GM12878 (cell line): ENCODE measurements at regions not wholly inside any gene's neighbourhood (a gene's known extent, or its start where the extent isn't known, plus 50 kb on each side); places are given as distances from the start of the nearest gene placed in this dataset.

Source experiments
- ATAC-seq: fragments of 200-7000 bp; cut with Tn5 transposase; 3 replicates; pipeline ENCODE4 v1.9.1; 2020; ENCODE audit warnings: mild to moderate bottlenecking, moderate library complexity
- BruUV-seq: library from RNA; stranded (reverse); fragments of 400-500 nt; replicated peaks from 2 replicates; lab custom pipeline; 2021; lab: Mats Ljungman, UMichigan
- CTCF ChIA-PET: fragments of 300-600 bp; sonication (Branson Sonifier 250); formaldehyde crosslinking; extraction: SDS; loops from one replicate; lab custom pipeline; 2021; ENCODE audit warnings: inconsistent platforms; lab: Yijun Ruan, JAX
- POLR2A ChIA-PET: fragments of 350-600 bp; formaldehyde crosslinking; extraction: SDS; loops from one replicate; lab custom pipeline; 2021; ENCODE audit warnings: inconsistent platforms; lab: Charles Lee
- RAD21 ChIA-PET: fragments of 300-600 bp; sonication (Branson Sonifier 250); formaldehyde crosslinking; loops from one replicate; lab custom pipeline; 2023; ENCODE audit warnings: antibody characterized with exemption; ENCODE audit not compliant: unreplicated experiment; lab: Charles Lee
- SMC1A ChIA-PET: fragments of 300-600 bp; sonication (Branson Sonifier 250); formaldehyde crosslinking; loops from one replicate; lab custom pipeline; 2023; ENCODE audit not compliant: unreplicated experiment, uncharacterized antibody; lab: Charles Lee
- DNase-seq: peaks from one replicate; pipeline ENCODE4 v3.0.0-alpha.2; 2011; ENCODE audit warnings: low read depth, low spot score
- FAIRE-seq: peaks from 3 replicates; lab custom pipeline; 2011; peaks lifted over from hg19 to GRCh38; lab: Jason Lieb, UNC
- H2AFZ ChIP-seq: 2 replicates; pipeline ENCODE4 v1.6.0; 2011; ENCODE audit warnings: low read depth, low read length, control low read depth; ENCODE audit not compliant: control insufficient read depth
- H3K27ac ChIP-seq: 2 replicates; pipeline ENCODE4 v1.5.1; 2011; ENCODE audit warnings: control low read depth; ENCODE audit not compliant: control insufficient read depth, insufficient read depth
- H3K27me3 ChIP-seq, 2 experiments: replicated peaks in 1 of 2; 2 replicates each; pipeline versions ENCODE4 v1.6.0 to v1.6.1; 2011; ENCODE audit warnings: low read length in 1 of 2; ENCODE audit not compliant: control insufficient read depth in 2 of 2, insufficient read depth in 2 of 2
- H3K36me3 ChIP-seq, 2 experiments: 2 replicates each; pipeline ENCODE4 v1.5.1; 2011; ENCODE audit warnings: low read length in 1 of 2; ENCODE audit not compliant: control insufficient read depth in 2 of 2, insufficient read depth in 2 of 2
- H3K4me1 ChIP-seq: 2 replicates; pipeline ENCODE4 v1.6.1; 2011; ENCODE audit warnings: mild to moderate bottlenecking, low read length, moderate library complexity, mixed read lengths; ENCODE audit not compliant: control insufficient read depth, insufficient read depth
- H3K4me2 ChIP-seq: 2 replicates; pipeline ENCODE4 v1.6.0; 2011; ENCODE audit warnings: control low read depth; ENCODE audit not compliant: control insufficient read depth, insufficient read depth
- H3K4me3 ChIP-seq: fragments of 200-600 bp; sonication (generic); 2 replicates; pipeline ENCODE4 v1.5.1; 2016
- H3K79me2 ChIP-seq: 2 replicates; pipeline ENCODE4 v1.6.0; 2011; ENCODE audit warnings: low read length; ENCODE audit not compliant: control insufficient read depth, insufficient read depth
- H3K9ac ChIP-seq: 2 replicates; pipeline ENCODE4 v1.8.0; 2011; ENCODE audit warnings: low read length, control low read depth, mixed read lengths; ENCODE audit not compliant: control insufficient read depth, insufficient read depth
- H3K9me3 ChIP-seq: replicated peaks from 3 replicates; pipeline ENCODE4 v1.5.1; 2011; ENCODE audit warnings: mild to moderate bottlenecking, low read length; ENCODE audit not compliant: control insufficient read depth, insufficient read depth
- H4K20me1 ChIP-seq: 2 replicates; pipeline ENCODE4 v1.6.0; 2011; ENCODE audit not compliant: control insufficient read depth, insufficient read depth
- ASH2L ChIP-seq: fragments of 300-600, 200-600 bp; sonication (generic); IDR thresholded peaks from 2 replicates; pipeline ENCODE4 v1.6.1; 2017; ENCODE audit warnings: low read depth, mild to moderate bottlenecking, borderline replicate concordance
- BACH1 ChIP-seq: fragments of 450-650 bp; IDR thresholded peaks from 2 replicates; pipeline ENCODE4 v1.6.1; 2017; ENCODE audit warnings: mild to moderate bottlenecking, borderline replicate concordance
- BHLHE40 ChIP-seq, 2 experiments: fragments of 450-650 bp in 1 of 2; IDR thresholded peaks; 2 replicates each; pipeline ENCODE4 v1.6.1; 2011 to 2017; ENCODE audit warnings: low read depth in 2 of 2, borderline replicate concordance in 1 of 2, improper control_type of control experiment in 1 of 2, low read length in 1 of 2, mild to moderate bottlenecking in 1 of 2
- GABPA ChIP-seq: IDR thresholded peaks from 2 replicates; pipeline ENCODE4 v1.6.1; 2014; ENCODE audit warnings: antibody characterized with exemption, low read depth, mild to moderate bottlenecking, inconsistent platforms
- HDGF ChIP-seq: fragments of 450-650 bp; IDR thresholded peaks from 2 replicates; pipeline ENCODE4 v1.6.1; 2016; ENCODE audit warnings: antibody characterized with exemption
- MLLT1 ChIP-seq: fragments of 450-650 bp; IDR thresholded peaks from 2 replicates; pipeline ENCODE4 v1.6.1; 2016; ENCODE audit warnings: mild to moderate bottlenecking
- NKRF ChIP-seq: fragments of 450-650 bp; conservative IDR thresholded peaks from 2 replicates; pipeline ENCODE4 v1.6.1; 2017; ENCODE audit warnings: mild to moderate bottlenecking, moderate library complexity
- PAX8 ChIP-seq: fragments of 450-650 bp; IDR thresholded peaks from 2 replicates; pipeline ENCODE4 v1.6.1; 2017; ENCODE audit warnings: mild to moderate bottlenecking, moderate library complexity
- RB1 ChIP-seq: fragments of 450-650 bp; formaldehyde crosslinking; IDR thresholded peaks from 2 replicates; pipeline ENCODE4 v1.6.1; 2017; ENCODE audit warnings: mild to moderate bottlenecking, borderline replicate concordance
- RBBP5 ChIP-seq: fragments of 200-600 bp; sonication (generic); conservative IDR thresholded peaks from 2 replicates; pipeline ENCODE4 v1.6.1; 2016
- RCOR1 ChIP-seq: conservative IDR thresholded peaks from 2 replicates; pipeline ENCODE4 v1.6.1; 2012; ENCODE audit warnings: low read depth, low read length, improper control_type of control experiment
- RUNX3 ChIP-seq: IDR thresholded peaks from 2 replicates; pipeline ENCODE4 v1.6.1; 2012; ENCODE audit warnings: low read length, inconsistent platforms
- SMAD5 ChIP-seq: IDR thresholded peaks from 2 replicates; pipeline ENCODE4 v1.6.1; 2016; ENCODE audit warnings: antibody characterized with exemption, low read depth
- SUPT20H ChIP-seq: IDR thresholded peaks from 2 replicates; pipeline ENCODE4 v1.6.1; 2011; ENCODE audit warnings: low read depth, mild to moderate bottlenecking, low read length, moderate library complexity, borderline replicate concordance; ENCODE audit not compliant: control insufficient read depth
- TAF1 ChIP-seq: IDR thresholded peaks from 2 replicates; pipeline ENCODE4 v1.6.1; 2011; ENCODE audit warnings: mild to moderate bottlenecking, low read depth, low read length, borderline replicate concordance
- ZNF384 ChIP-seq: IDR thresholded peaks from 2 replicates; pipeline ENCODE4 v1.6.1; 2012; ENCODE audit warnings: low read depth, mild to moderate bottlenecking, low read length, improper control_type of control experiment, borderline replicate concordance
- WGBS: methylation state at CpG from one replicate; pipeline ENCODE4 v1.1.6; 2016; ENCODE audit warnings: low lambda C conversion rate; ENCODE audit not compliant: insufficient replicate concordance, insufficient coverage; ENCODE audit errors: missing lambda C conversion rate; 5-methylcytosine and 5-hydroxymethylcytosine counted together
- in situ Hi-C: fragments of 300-500 bp; cut with MboI; formaldehyde crosslinking; loops from 9 replicates; pipeline ENCODE4 v1.14.3; 2018; ENCODE audit warnings: mixed read lengths
- intact Hi-C: fragments of 100-400 bp; cut with micrococcal nuclease; formaldehyde crosslinking; loops from one replicate; pipeline ENCODE4 v1.14.2; 2022; ENCODE audit not compliant: unreplicated experiment

- no peak for TF ChIP-seq HDGF
- no peak for TF ChIP-seq BACH1
- no peak for TF ChIP-seq MLLT1
- no peak for TF ChIP-seq RB1
- no peak for TF ChIP-seq PAX8
- TF ChIP-seq ZNF384 = no peak
Measured at GRCh38 chr7:68733219-68734153, 864.8 kb upstream of the AUTS2 start (continued).

DNA sequence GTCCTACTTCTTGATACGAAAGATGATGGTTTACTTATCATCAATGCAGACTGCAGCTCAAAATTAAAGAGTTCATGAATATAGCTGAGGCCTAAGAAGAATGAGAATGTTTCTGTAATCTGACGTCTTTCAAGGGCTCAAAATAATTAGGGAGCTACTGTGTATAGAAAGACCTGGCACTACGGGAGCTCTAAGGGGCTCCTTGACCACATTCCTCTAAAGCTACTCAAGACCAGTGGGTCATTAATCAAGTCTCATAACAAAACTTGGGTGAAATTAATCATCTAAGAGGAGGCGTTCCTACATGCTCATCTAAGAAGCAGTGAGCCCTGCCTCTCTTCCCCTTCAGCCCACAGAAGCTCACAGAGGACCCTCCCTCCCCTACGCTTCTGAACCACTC, 863.8 kb upstream of the AUTS2 start:
- no TSS peak for BruUV-seq
- H3K4me1 ChIP-seq = no peaks in the 10 kb centered on the region
- FAIRE-seq (no peak), ATAC-seq (no peak), DNase-seq (no peak)
- ChIA-PET RAD21 (no interaction called here), POLR2A (no interaction called here), CTCF (no interaction called here), SMC1A (interaction anchor here (0.6 kb wide), 1 partner anchor 877 kb away, joined by 3 read pairs; no protein-coding TSS in a partner anchor)
- H3K27me3 ChIP-seq = no peaks in the 10 kb centered on the region
- in situ Hi-C loops = no loop called here
- no peaks in the 10 kb centered on the region; the same call in 2 of the 3 replicates for H3K9me3 ChIP-seq
- no peak overlapping the region for H3K4me3 ChIP-seq
- TF ChIP-seq SUPT20H = no peak
- no peak for TF ChIP-seq ASH2L
- TF ChIP-seq SMAD5 = no peak
- no peak for TF ChIP-seq RCOR1
- TF ChIP-seq BHLHE40 (IDR thresholded peaks at IDR 0.05; ENCODE audit: borderline replicate concordance in 1 of 2, low read depth in 2 of 2, low read length in 1 of 2) = no peak
- no peak for TF ChIP-seq NKRF
- TF ChIP-seq TAF1 = no peak
- TF ChIP-seq GABPA = no peak
- no peak for TF ChIP-seq RBBP5
- no peak for TF ChIP-seq RUNX3
- no peaks in the 10 kb centered on the region for H4K20me1 ChIP-seq
- H3K9ac ChIP-seq = no peak overlapping the region
- no peak overlapping the region for H3K4me2 ChIP-seq
- 7% methylated on average over 5 of the region's 5 CpGs for WGBS
- no peaks in the 10 kb centered on the region for H3K36me3 ChIP-seq
- intact Hi-C loops = no loop called here
- no peak overlapping the region for H3K27ac ChIP-seq
- H3K79me2 ChIP-seq = no peaks in the 10 kb centered on the region
- H2AFZ ChIP-seq = no peak overlapping the region
